Choroid plexus epithelial cell (primary cell): ENCODE measurements at regions not wholly inside any gene's neighbourhood (a gene's known extent, or its start where the extent isn't known, plus 50 kb on each side); places are given as distances from the start of the nearest gene placed in this dataset.

Source experiments
- DNase-seq: peaks from one replicate; pipeline ENCODE4 v3.0.0-alpha.2; 2010; ENCODE audit warnings: low read depth
- H3K4me3 ChIP-seq: 2 replicates; pipeline ENCODE4 v1.5.1; 2011; ENCODE audit warnings: low read depth, mild to moderate bottlenecking, control low read depth, low read length, moderate library complexity
- CTCF ChIP-seq: conservative IDR thresholded peaks from 2 replicates; pipeline ENCODE4 v1.5.1; 2011; ENCODE audit warnings: low read depth, mild to moderate bottlenecking, control low read depth, inconsistent platforms, low read length, moderate library complexity

- no peak for DNase-seq
- TF ChIP-seq CTCF: no peak
- H3K4me3 ChIP-seq: no peak overlapping the region
These were observed 806.3 kb downstream of the DIPK2A start for GRCh38 chr3:144777906-144778305.

- no peak for DNase-seq
- TF ChIP-seq CTCF: no peak
- no peak overlapping the region for H3K4me3 ChIP-seq
These were observed 819.4 kb downstream of the DIPK2A start for GRCh38 chr3:144791034-144791433.

GRCh38 chr3:144801890-144802289 lies 830.3 kb downstream of the DIPK2A start:
- no peak overlapping the region for H3K4me3 ChIP-seq
- DNase-seq: no peak
- no peak for TF ChIP-seq CTCF

- no peak for TF ChIP-seq CTCF
- no peak overlapping the region for H3K4me3 ChIP-seq
- DNase-seq: no peak
These were observed 837.8 kb downstream of the DIPK2A start for GRCh38 chr3:144809380-144809779.

- no peak overlapping the region for H3K4me3 ChIP-seq
- TF ChIP-seq CTCF: no peak
These were observed 838.5 kb downstream of the DIPK2A start for GRCh38 chr3:144810160-144810559.

GRCh38 chr3:144815655-144816054 lies 844.0 kb downstream of the DIPK2A start:
- no peak for TF ChIP-seq CTCF
- DNase-seq: no peak

More at GRCh38 chr3:144810160-144810559, 838.5 kb downstream of the DIPK2A start:
- no peak for DNase-seq

GRCh38 chr3:144816323-144816722 lies 844.7 kb downstream of the DIPK2A start:
- DNase-seq: no peak
- TF ChIP-seq CTCF: no peak
- no peak overlapping the region for H3K4me3 ChIP-seq

More at GRCh38 chr3:144815655-144816054, 844.0 kb downstream of the DIPK2A start:
- H3K4me3 ChIP-seq: no peak overlapping the region
